ENCODE measurements at regions not wholly inside any gene's neighbourhood (a gene's known extent, or its start where the extent isn't known, plus 50 kb on each side); places are given as distances from the start of the nearest gene placed in this dataset.

DNA sequence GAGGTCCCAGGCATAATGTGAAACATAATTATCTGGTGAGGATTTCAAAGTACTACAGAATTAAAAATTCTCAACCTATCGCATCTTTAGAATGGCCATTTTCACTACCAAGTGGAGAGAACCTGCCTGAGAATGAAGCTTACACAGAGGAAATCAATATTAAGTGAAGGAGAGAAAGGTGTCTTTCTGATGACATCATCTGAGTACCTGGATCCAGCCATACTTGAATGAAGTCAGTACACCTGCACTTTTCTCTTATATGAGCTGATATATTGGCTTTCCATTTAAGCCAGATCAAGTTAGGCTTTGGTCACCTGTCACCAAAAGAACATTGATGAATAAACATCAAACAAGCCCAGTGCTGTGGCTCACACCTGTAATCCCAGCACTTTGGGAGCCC lies 118.9 kb upstream of the MED14 start:
- Histone ChIP-seq H3K56ac (replicated peaks; ENCODE audit: insufficient read length, low read depth, low read length) (peak overlapping the region; percentile 30), H3K4me3 (ENCODE audit: extremely low read depth in 1 of 4, insufficient read depth in 2 of 4, low read depth in 3 of 4, low read length in 4 of 4) (no peak overlapping the region), H2BK15ac (ENCODE audit: low read length) (no peak overlapping the region), H3K79me2 (ENCODE audit: control insufficient read depth in 1 of 2, insufficient read depth in 2 of 2, low read length in 2 of 2) (no peaks in the 10 kb centered on the region), H3K23me2 (ENCODE audit: low read depth, low read length) (0 out of 2 replicates have a peak, but pooled peaks cover 1% of the 10 kb centered on the region), H3K4ac (replicated peaks; ENCODE audit: insufficient read length, low read depth, low read length) (peak overlapping the region; percentile 94), H4K91ac (replicated peaks; ENCODE audit: insufficient read length, low read length) (peak overlapping the region; percentile 98), H3K14ac (ENCODE audit: insufficient read length) (no peak overlapping the region), H4K20me1 (replicated peaks in 1 of 2; ENCODE audit: control insufficient read depth in 1 of 2, insufficient read depth in 2 of 2, low read length in 2 of 2) (no peaks in the 10 kb centered on the region), H3K27me3 (replicated peaks in 1 of 4; ENCODE audit: control insufficient read depth in 3 of 4, extremely low read depth in 1 of 4, insufficient read depth in 3 of 4, low read length in 3 of 4) (no peaks in the 10 kb centered on the region), H3K9me3 (ENCODE audit: insufficient read depth in 2 of 2, low read depth in 1 of 2, low read length in 1 of 2) (no peaks in the 10 kb centered on the region), H3K27ac (ENCODE audit: low read depth, low read length) (peak overlapping the region; percentile 77; the same call in 1 of the 2 replicates), H3K18ac (ENCODE audit: extremely low read depth, low read length) (peak overlapping the region; percentile 96; the same call in 1 of the 2 replicates), H4K8ac (ENCODE audit: extremely low read depth, insufficient read depth, low read length) (no peak overlapping the region), H3K23ac (ENCODE audit: insufficient read length) (no peak overlapping the region), H3K4me1 (replicated peaks in 1 of 4; ENCODE audit: control insufficient read depth in 3 of 4, insufficient read depth in 4 of 4, low read length in 3 of 4) (peaks cover 0 to 10% (median 4%) of the 10 kb centered on the region in 4 experiments; a peak in 3 of 7 replicates), H4K5ac (ENCODE audit: insufficient read length, low read depth, low read length) (peak overlapping the region; percentile 99), H2AK5ac (ENCODE audit: low read depth, low read length) (no peak overlapping the region), H3K79me1 (ENCODE audit: low read depth, low read length) (no peaks in the 10 kb centered on the region), H3K4me2 (ENCODE audit: insufficient read depth in 1 of 2, low read depth in 2 of 2, low read length in 2 of 2) (0 out of 4 replicates have a peak overlapping the region, but pooled peaks of 1 of the 2 experiments have one; percentile 27), H2BK5ac (ENCODE audit: low read depth, low read length) (peak overlapping the region; percentile 94), H2BK12ac (ENCODE audit: low read depth, low read length) (peak overlapping the region; percentile 89; the same call in 1 of the 2 replicates), H2AFZ (ENCODE audit: low read length) (no peak overlapping the region), H3K9ac (replicated peaks in 1 of 4; ENCODE audit: extremely low read depth in 1 of 4, low read depth in 3 of 4, low read length in 3 of 4) (no peak overlapping the region), H2BK120ac (replicated peaks; ENCODE audit: low read depth, low read length) (peak overlapping the region; percentile 97), H3K36me3 (ENCODE audit: control insufficient read depth in 2 of 4, insufficient read depth in 4 of 4, low read length in 3 of 4) (no peaks in the 10 kb centered on the region), H2BK20ac (ENCODE audit: low read length) (0 out of 2 replicates have a peak overlapping the region, but pooled peaks have one; percentile 61)
- POLR2A ChIA-PET (ENCODE audit: partially characterized antibody) = no interaction called here
- CTCF ChIA-PET (ENCODE audit: partially characterized antibody) = no interaction called here
- DNase-seq (ENCODE audit: low read depth in 1 of 2, low spot score in 2 of 2) (no peak), FAIRE-seq (peak; percentile 77)
- WGBS, 2 experiments (ENCODE audit: extremely low coverage in 1 of 2, insufficient coverage in 1 of 2, insufficient read length in 1 of 2, insufficient replicate concordance in 2 of 2, low coverage in 1 of 2, low lambda C conversion rate in 2 of 2, missing lambda C conversion rate in 1 of 2) = 33% methylated on average over 1 of the region's 1 CpG; no CpG with 5 or more reads in 1 of the 2 experiments
- TF ChIP-seq POLR2AphosphoS5 (IDR thresholded peaks at IDR 0.05; ENCODE audit: low read depth, low read length) (no peak), TBP (IDR thresholded peaks at IDR 0.05; ENCODE audit: low read depth, low read length) (no peak), KDM5A (IDR thresholded peaks at IDR 0.05; ENCODE audit: low read length) (no peak), TEAD4 (IDR thresholded peaks at IDR 0.05; ENCODE audit: low read depth, low read length) (no peak), SIRT6 (IDR thresholded peaks at IDR 0.05; ENCODE audit: low read length) (no peak), POLR2A (IDR thresholded peaks at IDR 0.05; ENCODE audit: control extremely low read depth in 1 of 2, low read depth in 2 of 2, low read length in 2 of 2) (no peak), BCL11A (IDR thresholded peaks at IDR 0.05; ENCODE audit: low read depth in 2 of 2, low read length in 2 of 2) (no peak), RXRA (IDR thresholded peaks at IDR 0.05; ENCODE audit: insufficient read depth, low read depth, low read length) (no peak), KDM4A (IDR thresholded peaks at IDR 0.05; ENCODE audit: low read depth, low read length, severe bottlenecking) (no peak), GTF2F1 (IDR thresholded peaks at IDR 0.05; ENCODE audit: borderline replicate concordance, low read depth, low read length) (no peak), SRF (IDR thresholded peaks at IDR 0.05; ENCODE audit: low read depth, low read length) (no peak), RAD21 (IDR thresholded peaks at IDR 0.05 in 1 of 2, conservative IDR thresholded peaks at IDR 0.05 in 1 of 2; ENCODE audit: low read depth in 2 of 2, low read length in 2 of 2) (no peak), KDM1A (IDR thresholded peaks at IDR 0.05; ENCODE audit: borderline replicate concordance, low read length) (no peak), POU5F1 (IDR thresholded peaks at IDR 0.05; ENCODE audit: low read depth, low read length) (no peak)
- TF ChIP-seq, protein P1, sequence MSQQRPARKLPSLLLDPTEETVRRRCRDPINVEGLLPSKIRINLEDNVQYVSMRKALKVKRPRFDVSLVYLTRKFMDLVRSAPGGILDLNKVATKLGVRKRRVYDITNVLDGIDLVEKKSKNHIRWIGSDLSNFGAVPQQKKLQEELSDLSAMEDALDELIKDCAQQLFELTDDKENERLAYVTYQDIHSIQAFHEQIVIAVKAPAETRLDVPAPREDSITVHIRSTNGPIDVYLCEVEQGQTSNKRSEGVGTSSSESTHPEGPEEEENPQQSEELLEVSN (IDR thresholded peaks at IDR 0.05) = no peak

All from H1 (cell line).